A673 (cell line): ENCODE measurements at regions not wholly inside any gene's neighbourhood (a gene's known extent, or its start where the extent isn't known, plus 50 kb on each side); places are given as distances from the start of the nearest gene placed in this dataset.

ENCODE experiments used
- BruUV-seq: library from RNA; stranded (reverse); fragments of 400-500 nt; replicated peaks from 2 replicates; lab custom pipeline; 2021; lab: Mats Ljungman, UMichigan
- CTCF ChIA-PET: fragments of 300-600 bp; sonication (Branson Sonifier 250); formaldehyde crosslinking; loops from one replicate; lab custom pipeline; 2022; ENCODE audit warnings: antibody characterized with exemption; lab: Charles Lee
- POLR2A ChIA-PET: fragments of 300-600 bp; sonication (Branson Sonifier 250); formaldehyde crosslinking; loops from one replicate; lab custom pipeline; 2022; ENCODE audit warnings: antibody characterized with exemption; ENCODE audit not compliant: low non-redundant PET; lab: Charles Lee
- DNase-seq: peaks from one replicate; pipeline ENCODE4 v3.0.0-alpha.2; 2015; ENCODE audit warnings: low spot score
- H3K27ac ChIP-seq: fragments of 200-600 bp; sonication (generic); 2 replicates; pipeline ENCODE4 v1.5.1; 2016; ENCODE audit warnings: mixed run types, low read depth, mild to moderate bottlenecking, mixed read lengths, antibody characterized with exemption, low read length; ENCODE audit not compliant: poor library complexity, severe bottlenecking
- H3K27me3 ChIP-seq: fragments of 200-600 bp; sonication (generic); replicated peaks from 2 replicates; pipeline ENCODE4 v1.6.1; 2017; ENCODE audit warnings: mixed run types, low read depth, mild to moderate bottlenecking, mixed read lengths, antibody characterized with exemption, low read length; ENCODE audit not compliant: insufficient read depth, poor library complexity
- H3K36me3 ChIP-seq: fragments of 200-600 bp; sonication (generic); 2 replicates; pipeline ENCODE4 v1.6.1; 2016; ENCODE audit warnings: mixed run types, mild to moderate bottlenecking, mixed read lengths, antibody characterized with exemption, low read length; ENCODE audit not compliant: insufficient read depth, poor library complexity, severe bottlenecking
- H3K4me1 ChIP-seq: fragments of 200-600 bp; sonication (generic); 2 replicates; pipeline ENCODE4 v1.6.1; 2017; ENCODE audit warnings: mixed run types, mild to moderate bottlenecking, mixed read lengths, antibody characterized with exemption, low read length; ENCODE audit not compliant: insufficient read depth, poor library complexity, severe bottlenecking
- H3K4me3 ChIP-seq: fragments of 200-600 bp; sonication (generic); 2 replicates; pipeline ENCODE4 v1.5.1; 2016; ENCODE audit warnings: low read depth, mixed run types, mild to moderate bottlenecking, mixed read lengths, low read length; ENCODE audit not compliant: poor library complexity, severe bottlenecking
- H3K9me3 ChIP-seq: fragments of 200-600 bp; sonication (generic); 2 replicates; pipeline ENCODE4 v1.6.1; 2016; ENCODE audit warnings: mixed run types, low read depth, mild to moderate bottlenecking, mixed read lengths, antibody characterized with exemption, low read length; ENCODE audit not compliant: poor library complexity, severe bottlenecking
- EZH2 ChIP-seq: fragments of 200-600 bp; sonication (generic); IDR thresholded peaks from 2 replicates; pipeline ENCODE4 v1.6.1; 2017; ENCODE audit warnings: borderline replicate concordance, low read depth, mild to moderate bottlenecking, mixed read lengths, antibody characterized with exemption, low read length; ENCODE audit not compliant: poor library complexity, severe bottlenecking
- intact Hi-C: fragments of 100-400 bp; cut with micrococcal nuclease; formaldehyde crosslinking; loops from one replicate; pipeline ENCODE4 v1.10.0; 2022; ENCODE audit not compliant: unreplicated experiment
- TF ChIP-seq, protein P1 (sequence below): fragments of 300-800, 200-600 bp; sonication (generic); conservative IDR thresholded peaks from 2 replicates; pipeline ENCODE4 v1.5.1; 2017; ENCODE audit warnings: low read depth, mild to moderate bottlenecking, antibody characterized with exemption, low read length, moderate library complexity, mixed read lengths

GRCh38 chr11:130761560-130762220 lies 154.6 kb downstream of the SNX19 start:
- Histone ChIP-seq H3K36me3 (no peaks in the 10 kb centered on the region), H3K27me3 (no peaks in the 10 kb centered on the region), H3K27ac (no peak overlapping the region), H3K4me3 (no peak overlapping the region), H3K4me1 (no peaks in the 10 kb centered on the region), H3K9me3 (no peaks in the 10 kb centered on the region)
- BruUV-seq = no TSS peak
- no peak for DNase-seq
- intact Hi-C loops = no loop called here
- ChIA-PET POLR2A (no interaction called here), CTCF (no interaction called here)
- no peak for TF ChIP-seq EZH2
- TF ChIP-seq, protein P1, sequence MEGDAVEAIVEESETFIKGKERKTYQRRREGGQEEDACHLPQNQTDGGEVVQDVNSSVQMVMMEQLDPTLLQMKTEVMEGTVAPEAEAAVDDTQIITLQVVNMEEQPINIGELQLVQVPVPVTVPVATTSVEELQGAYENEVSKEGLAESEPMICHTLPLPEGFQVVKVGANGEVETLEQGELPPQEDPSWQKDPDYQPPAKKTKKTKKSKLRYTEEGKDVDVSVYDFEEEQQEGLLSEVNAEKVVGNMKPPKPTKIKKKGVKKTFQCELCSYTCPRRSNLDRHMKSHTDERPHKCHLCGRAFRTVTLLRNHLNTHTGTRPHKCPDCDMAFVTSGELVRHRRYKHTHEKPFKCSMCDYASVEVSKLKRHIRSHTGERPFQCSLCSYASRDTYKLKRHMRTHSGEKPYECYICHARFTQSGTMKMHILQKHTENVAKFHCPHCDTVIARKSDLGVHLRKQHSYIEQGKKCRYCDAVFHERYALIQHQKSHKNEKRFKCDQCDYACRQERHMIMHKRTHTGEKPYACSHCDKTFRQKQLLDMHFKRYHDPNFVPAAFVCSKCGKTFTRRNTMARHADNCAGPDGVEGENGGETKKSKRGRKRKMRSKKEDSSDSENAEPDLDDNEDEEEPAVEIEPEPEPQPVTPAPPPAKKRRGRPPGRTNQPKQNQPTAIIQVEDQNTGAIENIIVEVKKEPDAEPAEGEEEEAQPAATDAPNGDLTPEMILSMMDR = no peak

- Histone ChIP-seq H3K36me3 (no peaks in the 10 kb centered on the region), H3K4me1 (no peaks in the 10 kb centered on the region), H3K27me3 (no peaks in the 10 kb centered on the region), H3K27ac (no peak overlapping the region), H3K4me3 (no peak overlapping the region), H3K9me3 (no peaks in the 10 kb centered on the region)
- DNase-seq = no peak
- TF ChIP-seq EZH2 = no peak
- TF ChIP-seq, protein P1 = no peak
- no TSS peak for BruUV-seq
- CTCF ChIA-PET = no interaction called here
- intact Hi-C loops = no loop called here
- POLR2A ChIA-PET = no interaction called here
Observed at GRCh38 chr11:130762638-130763037, 153.6 kb downstream of the SNX19 start.

- Histone ChIP-seq H3K4me1 (no peaks in the 10 kb centered on the region), H3K4me3 (no peak overlapping the region), H3K27ac (no peak overlapping the region), H3K36me3 (no peaks in the 10 kb centered on the region), H3K27me3 (no peaks in the 10 kb centered on the region), H3K9me3 (no peaks in the 10 kb centered on the region)
- no TSS peak for BruUV-seq
- TF ChIP-seq EZH2 = no peak
- TF ChIP-seq, protein P1 = no peak
- CTCF ChIA-PET = no interaction called here
- POLR2A ChIA-PET = no interaction called here
- no peak for DNase-seq
- intact Hi-C loops = no loop called here
Observed at GRCh38 chr11:130763087-130763980, 152.9 kb downstream of the SNX19 start.
